GM21360 (cell line): ENCODE measurements at regions not wholly inside any gene's neighbourhood (a gene's known extent, or its start where the extent isn't known, plus 50 kb on each side); places are given as distances from the start of the nearest gene placed in this dataset.

Experiments used
- ATAC-seq: cut with Tn5 transposase; IDR thresholded peaks from one replicate; pipeline ENCODE4 v1.9.1; 2021; ENCODE audit warnings: mild to moderate bottlenecking, moderate library complexity; ENCODE audit not compliant: unreplicated experiment

- ATAC-seq = no peak
Measured at GRCh38 chr3:36257158-36257852, 123.0 kb upstream of the STAC start.

- ATAC-seq = no peak
Measured at GRCh38 chr3:36258421-36258820, 121.9 kb upstream of the STAC start.

- no peak for ATAC-seq
Measured at GRCh38 chr3:36259580-36259979, 120.7 kb upstream of the STAC start.

- no peak for ATAC-seq
Measured at GRCh38 chr3:36269274-36269673, 111.0 kb upstream of the STAC start.

- no peak for ATAC-seq
Measured at GRCh38 chr3:36282766-36283165, 97.5 kb upstream of the STAC start.

GRCh38 chr3:36295296-36295695 is 85.0 kb upstream of the STAC start:
- no peak for ATAC-seq

GRCh38 chr3:36297195-36297594 is 83.1 kb upstream of the STAC start:
- no peak for ATAC-seq

GRCh38 chr3:36298188-36298587 is 82.1 kb upstream of the STAC start:
- no peak for ATAC-seq

GRCh38 chr3:36302158-36302509 is 78.2 kb upstream of the STAC start:
- no peak for ATAC-seq

GRCh38 chr3:36302626-36303025 is 77.7 kb upstream of the STAC start:
- ATAC-seq = no peak

- no peak for ATAC-seq
Measured at GRCh38 chr3:36303286-36303685, 77.0 kb upstream of the STAC start.

- ATAC-seq = no peak
Measured at GRCh38 chr3:36305929-36306520, 74.3 kb upstream of the STAC start.

GRCh38 chr3:36309092-36309491 is 71.2 kb upstream of the STAC start:
- no peak for ATAC-seq

- no peak for ATAC-seq
Measured at GRCh38 chr3:36312351-36312750, 68.0 kb upstream of the STAC start.

GRCh38 chr3:36317915-36318314 is 62.4 kb upstream of the STAC start:
- ATAC-seq = peak; percentile 87

GRCh38 chr3:36318621-36319200 is 61.6 kb upstream of the STAC start:
- ATAC-seq = no peak

- ATAC-seq = no peak
Measured at GRCh38 chr3:36319680-36320079, 60.6 kb upstream of the STAC start.
